Lower lobe of right lung (tissue), 2 donors: ENCODE measurements at regions not wholly inside any gene's neighbourhood (a gene's known extent, or its start where the extent isn't known, plus 50 kb on each side); places are given as distances from the start of the nearest gene placed in this dataset.

ENCODE experiments used
- ATAC-seq, 2 donors: fragments of 200-7000 bp; cut with Tn5 transposase; one replicate each; pipeline ENCODE4 v1.9.1; 2020 to 2022; ENCODE audit warnings: mild to moderate bottlenecking in 2 of 2, moderate library complexity in 2 of 2
- DNase-seq: peaks from one replicate; pipeline ENCODE4 v3.0.0-alpha.2; 2020
- H3K27ac ChIP-seq: fragments of 200-600 bp; one replicate; pipeline ENCODE4 v1.8.0; 2022
- H3K27me3 ChIP-seq: fragments of 200-600 bp; one replicate; pipeline ENCODE4 v1.8.0; 2022; ENCODE audit warnings: low read depth
- H3K36me3 ChIP-seq: fragments of 200-600 bp; one replicate; pipeline ENCODE4 v1.8.0; 2022; ENCODE audit warnings: mild to moderate bottlenecking
- H3K4me1 ChIP-seq: fragments of 200-600 bp; one replicate; pipeline ENCODE4 v1.8.0; 2022
- H3K4me3 ChIP-seq: fragments of 200-600 bp; one replicate; pipeline ENCODE4 v1.8.0; 2022; ENCODE audit warnings: mild to moderate bottlenecking
- H3K9me3 ChIP-seq: fragments of 200-600 bp; one replicate; pipeline ENCODE4 v1.8.0; 2022
- CTCF ChIP-seq: fragments of 200-600 bp; IDR thresholded peaks from one replicate; pipeline ENCODE4 v1.8.0; 2022; ENCODE audit warnings: antibody characterized with exemption, mild to moderate bottlenecking
- intact Hi-C: fragments of 100-400 bp; cut with DNase I; formaldehyde crosslinking; loops from one replicate; pipeline ENCODE4 v1.11.0; 2022
- donor health status: DM: no; HTN: yes; CAD: no; lungs with severe emphysema.

GRCh38 chr1:30639881-30640452 lies 83.4 kb downstream of the MATN1 start:
- ATAC-seq (no peak), DNase-seq (no peak)
- Histone ChIP-seq H3K4me1 (no peaks in the 10 kb centered on the region), H3K27me3 (peaks cover 4% of the 10 kb centered on the region), H3K9me3 (no peaks in the 10 kb centered on the region), H3K36me3 (no peaks in the 10 kb centered on the region), H3K27ac (no peak overlapping the region), H3K4me3 (no peak overlapping the region)
- no peak for TF ChIP-seq CTCF
- intact Hi-C loops = no loop called here

GRCh38 chr1:30638811-30639210 lies 84.6 kb downstream of the MATN1 start:
- no peak for TF ChIP-seq CTCF
- DNase-seq (no peak), ATAC-seq (no peak)
- Histone ChIP-seq H3K4me1 (no peaks in the 10 kb centered on the region), H3K4me3 (no peak overlapping the region), H3K27ac (no peak overlapping the region), H3K36me3 (no peaks in the 10 kb centered on the region), H3K9me3 (no peaks in the 10 kb centered on the region), H3K27me3 (peaks cover 4% of the 10 kb centered on the region)
- intact Hi-C loops = no loop called here

- H3K9me3 ChIP-seq = no peaks in the 10 kb centered on the region
- DNase-seq (no peak), ATAC-seq (no peak)
- no peak overlapping the region for H3K4me3 ChIP-seq
- H3K27ac ChIP-seq = no peak overlapping the region
- intact Hi-C loops = no loop called here
- H3K36me3 ChIP-seq = no peaks in the 10 kb centered on the region
- TF ChIP-seq CTCF = no peak
- peaks cover 4% of the 10 kb centered on the region for H3K27me3 ChIP-seq
- no peaks in the 10 kb centered on the region for H3K4me1 ChIP-seq
Measured at GRCh38 chr1:30638086-30638485, 85.3 kb downstream of the MATN1 start.

GRCh38 chr1:30637183-30637980 lies 86.0 kb downstream of the MATN1 start:
- DNase-seq (no peak), ATAC-seq (no peak)
- H3K4me3 ChIP-seq = no peak overlapping the region
- no peaks in the 10 kb centered on the region for H3K4me1 ChIP-seq
- H3K27ac ChIP-seq = no peak overlapping the region
- intact Hi-C loops = no loop called here
- no peak for TF ChIP-seq CTCF
- no peaks in the 10 kb centered on the region for H3K36me3 ChIP-seq
- H3K9me3 ChIP-seq = no peaks in the 10 kb centered on the region
- peaks cover 4% of the 10 kb centered on the region for H3K27me3 ChIP-seq

GRCh38 chr1:30636621-30637020 lies 86.8 kb downstream of the MATN1 start:
- no peak overlapping the region for H3K4me3 ChIP-seq
- no peaks in the 10 kb centered on the region for H3K9me3 ChIP-seq
- H3K27me3 ChIP-seq = peaks cover 4% of the 10 kb centered on the region
- H3K27ac ChIP-seq = no peak overlapping the region
- no peak for DNase-seq
- no peaks in the 10 kb centered on the region for H3K36me3 ChIP-seq
- no peak for TF ChIP-seq CTCF
- ATAC-seq = no peak
- no peaks in the 10 kb centered on the region for H3K4me1 ChIP-seq
- intact Hi-C loops = no loop called here
